WTC11 (cell line): ENCODE measurements at regions not wholly inside any gene's neighbourhood (a gene's known extent, or its start where the extent isn't known, plus 50 kb on each side); places are given as distances from the start of the nearest gene placed in this dataset.

Source experiments
- ATAC-seq: fragments of 200-7000 bp; cut with Tn5 transposase; 2 replicates; pipeline ENCODE4 v1.10.0; 2021; ENCODE audit warnings: mild to moderate bottlenecking, moderate library complexity
- CTCF ChIA-PET: fragments of 300-600 bp; sonication (Branson Sonifier 250); formaldehyde crosslinking; loops from one replicate; lab custom pipeline; 2021; ENCODE audit warnings: antibody characterized with exemption; lab: Charles Lee
- POLR2A ChIA-PET: fragments of 350-600 bp; sonication (Branson Sonifier 250); formaldehyde crosslinking; loops from one replicate; lab custom pipeline; 2021; ENCODE audit warnings: antibody characterized with exemption; lab: Charles Lee
- DNase-seq: peaks from one replicate; pipeline ENCODE4 v3.0.0; 2021; ENCODE audit warnings: low spot score
- H3K27ac Mint-ChIP-seq: 2 replicates; pipeline ENCODE4 v1.8.0; 2021; ENCODE audit warnings: mixed read lengths
- H3K27me3 Mint-ChIP-seq: 2 replicates; pipeline ENCODE4 v1.8.0; 2021; ENCODE audit warnings: low read depth, mild to moderate bottlenecking, moderate library complexity, mixed read lengths
- H3K36me3 Mint-ChIP-seq: 2 replicates; pipeline ENCODE4 v1.8.0; 2021; ENCODE audit warnings: mixed read lengths
- H3K4me1 Mint-ChIP-seq: 2 replicates; pipeline ENCODE4 v1.8.0; 2022; ENCODE audit warnings: mixed read lengths
- H3K4me3 Mint-ChIP-seq: 2 replicates; pipeline ENCODE4 v1.8.0; 2021; ENCODE audit warnings: mild to moderate bottlenecking, moderate library complexity, mixed read lengths
- H3K9me3 Mint-ChIP-seq: 2 replicates; pipeline ENCODE4 v1.8.0; 2021; ENCODE audit warnings: mixed read lengths
- ATF1 ChIP-seq: sonication (generic); formaldehyde crosslinking; IDR thresholded peaks from 2 replicates; pipeline ENCODE4 v1.8.1; 2023; ENCODE audit warnings: mild to moderate bottlenecking, moderate library complexity, missing genetic modification reagents
- ATF2 ChIP-seq: sonication (generic); formaldehyde crosslinking; IDR thresholded peaks from 2 replicates; pipeline ENCODE4 v1.8.1; 2022; ENCODE audit warnings: low read depth, missing genetic modification reagents, borderline replicate concordance
- ATF6 ChIP-seq: sonication (generic); formaldehyde crosslinking; IDR thresholded peaks from 2 replicates; pipeline ENCODE4 v1.8.1; 2023; ENCODE audit warnings: mild to moderate bottlenecking, missing genetic modification reagents
- CREM ChIP-seq: sonication (generic); formaldehyde crosslinking; IDR thresholded peaks from 2 replicates; pipeline ENCODE4 v1.8.1; 2022; ENCODE audit warnings: mild to moderate bottlenecking, missing genetic modification reagents, moderate library complexity
- ETV6 ChIP-seq: sonication (generic); formaldehyde crosslinking; IDR thresholded peaks from 2 replicates; pipeline ENCODE4 v1.8.1; 2022; ENCODE audit warnings: mild to moderate bottlenecking, missing genetic modification reagents
- GRHL2 ChIP-seq: fragments of 250-450 bp; sonication (Bioruptor Pico); IDR thresholded peaks from 2 replicates; pipeline ENCODE4 v1.8.0; 2022; ENCODE audit warnings: mild to moderate bottlenecking, moderate library complexity; ENCODE audit not compliant: insufficient replicate concordance, severe bottlenecking
- IRF2 ChIP-seq: sonication (generic); formaldehyde crosslinking; IDR thresholded peaks from 2 replicates; pipeline ENCODE4 v1.8.0; 2022; ENCODE audit warnings: low read depth, missing genetic modification reagents, borderline replicate concordance
- JUN ChIP-seq: sonication (generic); formaldehyde crosslinking; IDR thresholded peaks from 2 replicates; pipeline ENCODE4 v1.8.0; 2023; ENCODE audit warnings: mild to moderate bottlenecking, missing genetic modification reagents
- MYBL2 ChIP-seq: sonication (generic); formaldehyde crosslinking; IDR thresholded peaks from 2 replicates; pipeline ENCODE4 v1.8.1; 2023; ENCODE audit warnings: mild to moderate bottlenecking, moderate library complexity, missing genetic modification reagents
- NFATC4 ChIP-seq: fragments of 250-450 bp; sonication (Bioruptor Pico); IDR thresholded peaks from 2 replicates; pipeline ENCODE4 v1.9.0; 2021; ENCODE audit warnings: mild to moderate bottlenecking
- NFE2L1 ChIP-seq: sonication (generic); formaldehyde crosslinking; IDR thresholded peaks from 2 replicates; pipeline ENCODE4 v1.8.1; 2023; ENCODE audit warnings: missing genetic modification reagents
- NFYB ChIP-seq: sonication (generic); formaldehyde crosslinking; conservative IDR thresholded peaks from 2 replicates; pipeline ENCODE4 v1.8.0; 2022; ENCODE audit warnings: low read depth, missing genetic modification reagents
- NR1H2 ChIP-seq: sonication (generic); formaldehyde crosslinking; IDR thresholded peaks from 2 replicates; pipeline ENCODE4 v1.9.0; 2021; ENCODE audit warnings: mild to moderate bottlenecking, moderate library complexity, missing genetic modification reagents
- NR3C1 ChIP-seq: sonication (generic); formaldehyde crosslinking; conservative IDR thresholded peaks from 2 replicates; pipeline ENCODE4 v1.8.1; 2023; ENCODE audit warnings: low read depth, mild to moderate bottlenecking, missing genetic modification reagents
- OVOL2 ChIP-seq: fragments of 250-450 bp; sonication (Bioruptor Pico); IDR thresholded peaks from 2 replicates; pipeline ENCODE4 v1.9.0; 2021; ENCODE audit warnings: mild to moderate bottlenecking, borderline replicate concordance
- PRRX2 ChIP-seq: fragments of 250-450 bp; sonication (Bioruptor Pico); IDR thresholded peaks from 2 replicates; pipeline ENCODE4 v1.8.0; 2021; ENCODE audit warnings: mild to moderate bottlenecking
- SMAD3 ChIP-seq: sonication (generic); formaldehyde crosslinking; IDR thresholded peaks from 2 replicates; pipeline ENCODE4 v1.8.0; 2022; ENCODE audit warnings: missing genetic modification reagents, mild to moderate bottlenecking, borderline replicate concordance
- STAT6 ChIP-seq: sonication (generic); formaldehyde crosslinking; conservative IDR thresholded peaks from 2 replicates; pipeline ENCODE4 v1.8.1; 2023; ENCODE audit warnings: mild to moderate bottlenecking, low read depth, missing genetic modification reagents, moderate library complexity
- ZBTB21 ChIP-seq: sonication (generic); formaldehyde crosslinking; IDR thresholded peaks from 2 replicates; pipeline ENCODE4 v1.8.1; 2023; ENCODE audit warnings: mild to moderate bottlenecking, missing genetic modification reagents, borderline replicate concordance
- ZBTB43 ChIP-seq: sonication (generic); formaldehyde crosslinking; IDR thresholded peaks from 2 replicates; pipeline ENCODE4 v1.8.1; 2023; ENCODE audit warnings: mild to moderate bottlenecking, missing genetic modification reagents
- ZNF232 ChIP-seq: sonication (generic); formaldehyde crosslinking; IDR thresholded peaks from 2 replicates; pipeline ENCODE4 v1.8.0; 2022; ENCODE audit warnings: mild to moderate bottlenecking, missing genetic modification reagents
- ZNF317 ChIP-seq: sonication (generic); formaldehyde crosslinking; IDR thresholded peaks from 2 replicates; pipeline ENCODE4 v1.8.1; 2023; ENCODE audit warnings: low read depth, mild to moderate bottlenecking, moderate library complexity, missing genetic modification reagents, borderline replicate concordance
- ZNF671 ChIP-seq: fragments of 250-450 bp; sonication (Bioruptor Pico); IDR thresholded peaks from 2 replicates; pipeline ENCODE4 v1.8.0; 2021; ENCODE audit warnings: mild to moderate bottlenecking

- no peaks in the 10 kb centered on the region for H3K27me3 Mint-ChIP-seq
- H3K9me3 Mint-ChIP-seq: peaks cover 32% of the 10 kb centered on the region
- ChIA-PET CTCF (no interaction called here), POLR2A (no interaction called here)
- H3K4me1 Mint-ChIP-seq: peaks cover 9% of the 10 kb centered on the region
- DNase-seq (no peak), ATAC-seq (no peak)
- H3K36me3 Mint-ChIP-seq: peaks cover 5% of the 10 kb centered on the region
- H3K27ac Mint-ChIP-seq: no peak overlapping the region
- TF ChIP-seq ZNF671 (no peak), OVOL2 (CRISPR knock-in tag) (no peak), ATF1 (no peak), ATF6 (CRISPR knock-in tag) (no peak), ATF2 (CRISPR knock-in tag) (no peak), IRF2 (CRISPR knock-in tag) (no peak), PRRX2 (CRISPR knock-in tag) (no peak), NFE2L1 (no peak), NFATC4 (no peak), ETV6 (CRISPR knock-in tag) (no peak), NR3C1 (CRISPR knock-in tag) (no peak), NFYB (no peak)
- no peak overlapping the region for H3K4me3 Mint-ChIP-seq
Measured at GRCh38 chr5:103896593-103896992, 334.0 kb upstream of the NUDT12 start.

- ChIA-PET CTCF (no interaction called here), POLR2A (no interaction called here)
- Mint-ChIP-seq H3K27me3 (no peaks in the 10 kb centered on the region), H3K36me3 (peaks cover 5% of the 10 kb centered on the region), H3K4me3 (no peak overlapping the region), H3K27ac (no peak overlapping the region), H3K9me3 (peaks cover 23% of the 10 kb centered on the region), H3K4me1 (peaks cover 9% of the 10 kb centered on the region)
- no peak for TF ChIP-seq ZNF317 (CRISPR knock-in tag)
- TF ChIP-seq ATF2 (CRISPR knock-in tag): no peak
- no peak for TF ChIP-seq MYBL2 (CRISPR knock-in tag)
- ATAC-seq: no peak
- no peak for DNase-seq
Measured at GRCh38 chr5:103895738-103896137, 333.1 kb upstream of the NUDT12 start.

GRCh38 chr5:103894882-103895281 lies 332.3 kb upstream of the NUDT12 start:
- H3K27me3 Mint-ChIP-seq: no peaks in the 10 kb centered on the region
- ATAC-seq: peak; percentile 95
- H3K4me1 Mint-ChIP-seq: peaks cover 9% of the 10 kb centered on the region
- peaks cover 15% of the 10 kb centered on the region for H3K9me3 Mint-ChIP-seq
- no peak overlapping the region; the same call in 1 of the 2 replicates for H3K27ac Mint-ChIP-seq
- CTCF ChIA-PET: interaction anchor here (0.6 kb wide), 1 partner anchor 266 kb away, joined by 3 read pairs; no protein-coding TSS in a partner anchor
- peaks cover 5% of the 10 kb centered on the region for H3K36me3 Mint-ChIP-seq
- DNase-seq: peak; percentile 26
- H3K4me3 Mint-ChIP-seq: no peak overlapping the region
- POLR2A ChIA-PET: no interaction called here
- no peak for TF ChIP-seq CREM (CRISPR knock-in tag)
- no peak for TF ChIP-seq ETV6 (CRISPR knock-in tag)
- no peak for TF ChIP-seq IRF2 (CRISPR knock-in tag)
- no peak for TF ChIP-seq ATF1
- no peak for TF ChIP-seq JUN (CRISPR knock-in tag)
- no peak for TF ChIP-seq STAT6
- TF ChIP-seq ZBTB43 (CRISPR knock-in tag): no peak
- TF ChIP-seq GRHL2: no peak
- TF ChIP-seq ZBTB21 (CRISPR knock-in tag): no peak
- no peak for TF ChIP-seq ZNF232 (CRISPR knock-in tag)
- TF ChIP-seq MYBL2 (CRISPR knock-in tag): no peak
- TF ChIP-seq OVOL2 (CRISPR knock-in tag): no peak
- TF ChIP-seq NR3C1 (CRISPR knock-in tag): no peak
- TF ChIP-seq SMAD3 (CRISPR knock-in tag): no peak
- no peak for TF ChIP-seq NR1H2 (CRISPR knock-in tag)
